Prostate gland (tissue), 2 donors: ENCODE measurements at regions not wholly inside any gene's neighbourhood (a gene's known extent, or its start where the extent isn't known, plus 50 kb on each side); places are given as distances from the start of the nearest gene placed in this dataset.

ENCODE experiments used
- DNase-seq: peaks from one replicate; pipeline ENCODE4 v3.0.0-alpha.2; 2019; ENCODE audit warnings: low spot score
- H3K27ac ChIP-seq, 2 donors: fragments of 200-600 bp; sonication (generic); 2 replicates each; pipeline ENCODE4 v1.5.1; 2017 to 2019
- H3K27me3 ChIP-seq: fragments of 200-600 bp; sonication (generic); replicated peaks from 2 replicates; pipeline ENCODE4 v1.5.1; 2019; ENCODE audit not compliant: insufficient read depth
- H3K36me3 ChIP-seq, 2 donors: fragments of 200-600 bp; sonication (generic); 1 replicate in 1 of 2; 2 replicates in 1 of 2; pipeline versions ENCODE4 v1.5.1 to v1.8.1; 2017 to 2019
- H3K4me1 ChIP-seq: fragments of 200-600 bp; sonication (generic); replicated peaks from 2 replicates; pipeline ENCODE4 v1.5.1; 2019
- H3K4me3 ChIP-seq, 2 donors: fragments of 200-600 bp; sonication (generic); 2 replicates each; pipeline ENCODE4 v1.5.1; 2017 to 2019
- H3K9me3 ChIP-seq: fragments of 200-600 bp; sonication (generic); 2 replicates; pipeline ENCODE4 v1.5.1; 2017
- CTCF ChIP-seq, 4 experiments: fragments of 200-600 bp in 2 of 4; fragments of 450-650 bp in 2 of 4; sonication (generic) in 2 of 4; IDR thresholded peaks; 1 replicate in 3 of 4; 2 replicates in 1 of 4; pipeline ENCODE4 v1.5.1; 2016 to 2019; ENCODE audit warnings: antibody characterized with exemption in 4 of 4, mild to moderate bottlenecking in 2 of 4, moderate library complexity in 2 of 4
- POLR2A ChIP-seq: fragments of 450-650 bp; IDR thresholded peaks from one replicate; pipeline ENCODE4 v1.6.1; 2016; ENCODE audit warnings: antibody characterized with exemption, mild to moderate bottlenecking
- POLR2AphosphoS5 ChIP-seq: sonication (generic); formaldehyde crosslinking; IDR thresholded peaks from one replicate; pipeline ENCODE4 v1.6.1; 2017; ENCODE audit warnings: antibody characterized with exemption
- WGBS: methylation state at CpG from one replicate; pipeline ENCODE4 v1.1.5; 2018; 5-methylcytosine and 5-hydroxymethylcytosine counted together
- intact Hi-C: fragments of 100-400 bp; cut with DNase I; formaldehyde crosslinking; loops from one replicate; pipeline ENCODE4 v1.14.2; 2022

GRCh38 chr7:3210531-3210930 is 90.5 kb upstream of the SDK1 start:
- no peaks in the 10 kb centered on the region for H3K4me1 ChIP-seq
- H3K36me3 ChIP-seq = no peaks in the 10 kb centered on the region
- intact Hi-C loops = no loop called here
- DNase-seq = no peak
- H3K27ac ChIP-seq = no peak overlapping the region
- H3K4me3 ChIP-seq = no peak overlapping the region
- no peaks in the 10 kb centered on the region for H3K27me3 ChIP-seq
- WGBS = 100% methylated on average over 2 of the region's 2 CpGs
- H3K9me3 ChIP-seq = no peaks in the 10 kb centered on the region
- TF ChIP-seq POLR2AphosphoS5 = no peak
- no peak for TF ChIP-seq POLR2A
- TF ChIP-seq CTCF (IDR thresholded peaks at IDR 0.05) = no peak

DNA sequence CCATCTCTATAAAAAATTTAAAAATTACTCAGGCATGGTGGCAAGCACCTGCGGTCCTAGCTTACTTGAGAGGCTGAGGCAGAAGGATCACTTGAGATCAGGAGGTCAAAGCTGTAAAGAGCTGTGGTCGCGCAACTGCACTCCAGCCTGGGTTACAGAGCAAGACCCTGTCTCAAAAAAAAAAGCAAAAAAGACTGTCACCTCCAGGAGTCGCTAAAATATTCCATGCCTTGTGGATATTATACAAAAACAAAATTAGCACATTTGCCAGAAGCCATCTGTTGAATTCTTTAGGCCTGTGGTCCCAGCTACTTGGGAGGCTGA is 87.0 kb upstream of the SDK1 start:
- TF ChIP-seq POLR2A (no peak), CTCF (IDR thresholded peaks at IDR 0.05) (no peak), POLR2AphosphoS5 (no peak)
- Histone ChIP-seq H3K4me1 (peaks cover 3% of the 10 kb centered on the region), H3K27me3 (no peaks in the 10 kb centered on the region), H3K36me3 (no peaks in the 10 kb centered on the region), H3K4me3 (no peak overlapping the region), H3K27ac (no peak overlapping the region), H3K9me3 (no peaks in the 10 kb centered on the region)
- WGBS = 72% methylated on average over 4 of the region's 4 CpGs
- intact Hi-C loops = no loop called here
- DNase-seq = no peak

DNA sequence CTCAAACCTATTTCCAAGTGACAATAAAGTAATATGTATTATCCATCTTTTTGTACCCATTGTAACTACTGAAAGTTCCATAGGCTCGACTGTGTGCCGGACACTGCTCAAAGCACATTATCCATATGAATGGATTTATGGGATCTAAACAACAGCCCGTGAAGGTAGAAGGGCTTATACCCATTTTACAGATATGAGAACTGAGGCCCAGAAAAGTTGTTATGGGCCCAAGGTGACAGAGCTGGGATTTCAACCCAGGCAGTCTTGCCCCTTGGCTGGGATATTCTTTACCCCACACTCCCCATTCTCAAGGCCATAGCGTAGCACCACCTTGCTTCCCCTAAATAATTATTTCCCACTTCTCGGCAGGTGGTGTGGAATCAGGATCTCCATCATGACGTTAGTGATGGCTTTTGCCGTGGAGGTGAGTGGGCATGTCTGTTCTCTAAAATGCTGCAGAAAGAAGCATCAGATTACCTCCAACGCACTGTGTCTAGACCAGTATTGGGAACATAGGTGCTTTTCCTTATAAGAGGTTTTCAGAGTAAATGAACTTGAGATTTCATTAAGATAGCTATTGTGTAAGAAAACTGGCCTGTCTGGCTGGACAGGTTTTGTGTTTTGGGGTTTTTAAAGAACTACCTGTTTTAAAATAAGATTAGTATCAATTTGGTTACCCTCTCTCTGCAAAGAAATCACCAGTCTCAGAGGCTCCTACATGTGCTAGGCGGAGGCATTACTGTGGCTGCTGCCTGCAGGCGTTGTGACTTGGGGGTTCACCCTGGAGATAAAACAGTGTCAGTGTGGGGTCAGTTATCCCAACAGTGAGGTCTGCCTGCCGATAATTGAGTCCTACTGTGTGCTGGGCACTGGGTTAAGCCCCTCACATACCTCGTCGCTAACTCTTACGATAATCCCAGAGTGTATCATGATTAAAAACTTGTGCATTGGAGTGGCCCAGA is 85.1 kb upstream of the SDK1 start:
- DNase-seq = peak; percentile 48
- intact Hi-C loops = no loop called here
- 63% methylated on average over 14 of the region's 14 CpGs for WGBS
- H3K4me3 ChIP-seq = no peak overlapping the region
- H3K36me3 ChIP-seq = no peaks in the 10 kb centered on the region
- H3K4me1 ChIP-seq = peaks cover 3% of the 10 kb centered on the region
- H3K27ac ChIP-seq = no peak overlapping the region
- H3K9me3 ChIP-seq = no peaks in the 10 kb centered on the region
- no peaks in the 10 kb centered on the region for H3K27me3 ChIP-seq
- TF ChIP-seq POLR2A (no peak), POLR2AphosphoS5 (peak; percentile 24)

DNA sequence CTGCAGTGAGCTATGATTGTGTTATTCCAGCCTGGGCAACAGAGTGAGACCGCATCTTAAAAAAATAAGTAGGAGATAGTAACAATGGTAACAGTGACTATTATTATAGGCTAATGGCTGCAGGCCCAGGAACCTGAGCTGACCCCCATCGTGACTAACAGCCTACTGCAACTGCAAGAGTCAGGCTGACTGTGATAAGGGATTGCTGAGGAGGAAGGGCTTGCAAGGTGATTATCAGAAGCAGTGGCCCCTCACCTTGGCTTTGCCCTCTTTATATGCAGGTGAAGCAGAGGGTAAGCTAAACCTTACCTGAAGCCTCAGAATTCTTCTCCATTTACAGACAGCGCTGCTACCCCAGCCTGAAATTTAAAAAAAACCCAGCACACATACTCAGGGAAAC is 83.9 kb upstream of the SDK1 start:
- no peak for TF ChIP-seq POLR2A
- TF ChIP-seq CTCF (IDR thresholded peaks at IDR 0.05) = no peak
- peaks cover 3% of the 10 kb centered on the region for H3K4me1 ChIP-seq
- DNase-seq = no peak
- no peaks in the 10 kb centered on the region for H3K36me3 ChIP-seq
- no peaks in the 10 kb centered on the region for H3K27me3 ChIP-seq
- H3K4me3 ChIP-seq = no peak overlapping the region
- intact Hi-C loops = no loop called here
- no peak overlapping the region for H3K27ac ChIP-seq
- H3K9me3 ChIP-seq = no peaks in the 10 kb centered on the region
- WGBS = 59% methylated on average over 3 of the region's 3 CpGs

GRCh38 chr7:3218411-3219225 is 82.4 kb upstream of the SDK1 start:
- no peaks in the 10 kb centered on the region for H3K27me3 ChIP-seq
- no peaks in the 10 kb centered on the region for H3K9me3 ChIP-seq
- 5% methylated on average over 10 of the region's 10 CpGs for WGBS
- intact Hi-C loops = no loop called here
- TF ChIP-seq POLR2AphosphoS5 (peak; percentile 63), POLR2A (no peak), CTCF (IDR thresholded peaks at IDR 0.05) (no peak)
- DNase-seq = no peak
- H3K4me3 ChIP-seq = no peak overlapping the region
- H3K36me3 ChIP-seq = no peaks in the 10 kb centered on the region
- peaks cover 3% of the 10 kb centered on the region for H3K4me1 ChIP-seq
- H3K27ac ChIP-seq = no peak overlapping the region
